ENCODE measurements at regions not wholly inside any gene's neighbourhood (a gene's known extent, or its start where the extent isn't known, plus 50 kb on each side); places are given as distances from the start of the nearest gene placed in this dataset.
"Not testable (repeated sequence)": the region's sequence is repeated elsewhere in the genome, so short reads cannot be mapped to it uniquely, and the experiment has no call there.

- H3K14ac ChIP-seq (replicated peaks; ENCODE audit: low read depth, low read length); dilution Hi-C loops (cut with HindIII; ENCODE audit: low sequenced_read_pairs, unreplicated experiment); POLR2A ChIA-PET (ENCODE audit: unreplicated experiment); H3K9ac ChIP-seq (ENCODE audit: low read depth, low read length); H2AK9ac ChIP-seq (replicated peaks; ENCODE audit: low read depth, low read length, poor library complexity); H4K8ac ChIP-seq (ENCODE audit: low read depth in 2 of 2, low read length in 2 of 2); intact Hi-C loops (cut with micrococcal nuclease); H3K4me1 ChIP-seq (ENCODE audit: control insufficient read depth, insufficient read depth, low read length); CTCF ChIA-PET; ATAC-seq (ENCODE audit: low read depth); H2BK120ac ChIP-seq (ENCODE audit: low read depth, low read length); H2BK20ac ChIP-seq (ENCODE audit: low read depth, low read length); H2BK15ac ChIP-seq (ENCODE audit: low read depth, low read length); H4K5ac ChIP-seq (ENCODE audit: low read depth, low read length); H2AFZ ChIP-seq (replicated peaks; ENCODE audit: low read length, poor library complexity); H3K9me3 ChIP-seq (ENCODE audit: control insufficient read depth, insufficient read depth, low read length); H3K23ac ChIP-seq (ENCODE audit: low read depth, low read length); BruUV-seq (replicated peaks); H3K27ac ChIP-seq (ENCODE audit: insufficient read depth, low read length); DNase-seq; H2BK5ac ChIP-seq (ENCODE audit: low read depth, low read length, poor library complexity, severe bottlenecking); in situ Hi-C loops (cut with MboI; ENCODE audit: low sequenced_read_pairs); H3K4me3 ChIP-seq (ENCODE audit: insufficient read depth, low read depth, low read length); H3K56ac ChIP-seq (ENCODE audit: extremely low read depth, insufficient read depth, low read length); H4K91ac ChIP-seq (ENCODE audit: insufficient read depth, low read depth, low read length); H2AK5ac ChIP-seq (ENCODE audit: low read depth, low read length); H3K79me1 ChIP-seq (ENCODE audit: low read depth in 1 of 2, low read length in 2 of 2); H3K9me1 ChIP-seq (ENCODE audit: insufficient read depth, low read length); H3K4me2 ChIP-seq (ENCODE audit: low read depth, low read length); H3K18ac ChIP-seq (ENCODE audit: low read depth, low read length); H3K36me3 ChIP-seq (ENCODE audit: control insufficient read depth, insufficient read depth, low read length); H3K4ac ChIP-seq (ENCODE audit: low read depth, low read length); H3K27me3 ChIP-seq (ENCODE audit: control insufficient read depth, insufficient read depth, low read length); H4K20me1 ChIP-seq (ENCODE audit: insufficient read depth, low read length): not testable (repeated sequence)
Measured at GRCh38 chr7:76926416-76926815, 105.7 kb downstream of the SPDYE17 start.

- H3K23ac ChIP-seq (ENCODE audit: low read depth, low read length); H3K27me3 ChIP-seq (ENCODE audit: control insufficient read depth, insufficient read depth, low read length); H3K27ac ChIP-seq (ENCODE audit: insufficient read depth, low read length); H4K8ac ChIP-seq (ENCODE audit: low read depth in 2 of 2, low read length in 2 of 2); H3K18ac ChIP-seq (ENCODE audit: low read depth, low read length); H2AK5ac ChIP-seq (ENCODE audit: low read depth, low read length); H2AFZ ChIP-seq (replicated peaks; ENCODE audit: low read length, poor library complexity); H3K4me2 ChIP-seq (ENCODE audit: low read depth, low read length); H4K5ac ChIP-seq (ENCODE audit: low read depth, low read length); H3K14ac ChIP-seq (replicated peaks; ENCODE audit: low read depth, low read length); H3K36me3 ChIP-seq (ENCODE audit: control insufficient read depth, insufficient read depth, low read length); H3K4me3 ChIP-seq (ENCODE audit: insufficient read depth, low read depth, low read length); DNase-seq; BruUV-seq (replicated peaks); H4K91ac ChIP-seq (ENCODE audit: insufficient read depth, low read depth, low read length); H2BK15ac ChIP-seq (ENCODE audit: low read depth, low read length); H3K4me1 ChIP-seq (ENCODE audit: control insufficient read depth, insufficient read depth, low read length); H3K56ac ChIP-seq (ENCODE audit: extremely low read depth, insufficient read depth, low read length); in situ Hi-C loops (cut with MboI; ENCODE audit: low sequenced_read_pairs); H2AK9ac ChIP-seq (replicated peaks; ENCODE audit: low read depth, low read length, poor library complexity); H3K9me3 ChIP-seq (ENCODE audit: control insufficient read depth, insufficient read depth, low read length); H2BK20ac ChIP-seq (ENCODE audit: low read depth, low read length); ATAC-seq (ENCODE audit: low read depth); dilution Hi-C loops (cut with HindIII; ENCODE audit: low sequenced_read_pairs, unreplicated experiment); CTCF ChIA-PET; intact Hi-C loops (cut with micrococcal nuclease); H2BK120ac ChIP-seq (ENCODE audit: low read depth, low read length); H3K9me1 ChIP-seq (ENCODE audit: insufficient read depth, low read length); H3K4ac ChIP-seq (ENCODE audit: low read depth, low read length); H4K20me1 ChIP-seq (ENCODE audit: insufficient read depth, low read length); POLR2A ChIA-PET (ENCODE audit: unreplicated experiment); H3K9ac ChIP-seq (ENCODE audit: low read depth, low read length); H3K79me1 ChIP-seq (ENCODE audit: low read depth in 1 of 2, low read length in 2 of 2); H2BK5ac ChIP-seq (ENCODE audit: low read depth, low read length, poor library complexity, severe bottlenecking): not testable (repeated sequence)
- no CpG with 5 or more reads among the region's 4 CpGs for WGBS, 2 experiments (ENCODE audit: extremely low coverage in 2 of 2, insufficient read length in 1 of 2)
Measured at GRCh38 chr7:76924756-76925155, 107.4 kb downstream of the SPDYE17 start.

Data from IMR-90 (cell line).